ENCODE measurements at regions not wholly inside any gene's neighbourhood (a gene's known extent, or its start where the extent isn't known, plus 50 kb on each side); places are given as distances from the start of the nearest gene placed in this dataset.

DNA sequence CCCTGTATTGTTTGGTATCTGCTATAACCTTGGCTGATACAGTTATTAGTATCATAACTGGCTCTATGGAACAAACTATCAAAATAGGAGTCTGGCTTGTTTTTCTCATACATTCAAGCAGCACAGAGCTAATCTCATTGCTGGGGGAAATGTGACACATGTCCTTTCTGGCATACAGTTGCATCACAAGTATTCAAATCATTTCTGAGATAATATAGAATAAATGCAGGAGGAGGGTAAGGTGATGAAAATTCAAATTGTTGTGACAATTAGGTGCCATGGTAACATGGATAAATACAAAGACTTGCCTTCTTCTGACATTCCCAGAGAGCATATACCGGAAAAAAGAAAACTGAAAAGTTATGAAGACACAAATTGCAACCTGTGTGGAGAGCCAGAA is 2706.8 kb downstream of the ARAP2 start:
- no peak for FAIRE-seq
- Histone ChIP-seq H2BK12ac (ENCODE audit: low read depth, low read length) (no peak overlapping the region), H3K23me2 (ENCODE audit: low read depth, low read length) (no peaks in the 10 kb centered on the region), H2AK5ac (ENCODE audit: low read depth, low read length) (no peak overlapping the region), H2AFZ (ENCODE audit: low read length) (no peak overlapping the region), H3K27ac (ENCODE audit: low read depth, low read length) (no peak overlapping the region), H4K20me1 (replicated peaks in 1 of 2; ENCODE audit: control insufficient read depth in 1 of 2, insufficient read depth in 2 of 2, low read length in 2 of 2) (no peaks in the 10 kb centered on the region), H3K4me3 (ENCODE audit: extremely low read depth in 1 of 4, insufficient read depth in 2 of 4, low read depth in 3 of 4, low read length in 4 of 4) (no peak overlapping the region), H2BK20ac (ENCODE audit: low read length) (no peak overlapping the region), H3K14ac (ENCODE audit: insufficient read length) (no peak overlapping the region), H3K56ac (replicated peaks; ENCODE audit: insufficient read length, low read depth, low read length) (no peak overlapping the region), H3K23ac (ENCODE audit: insufficient read length) (no peak overlapping the region), H3K4me2 (ENCODE audit: insufficient read depth in 1 of 2, low read depth in 2 of 2, low read length in 2 of 2) (no peak overlapping the region), H4K91ac (replicated peaks; ENCODE audit: insufficient read length, low read length) (no peak overlapping the region), H3K9me3 (ENCODE audit: insufficient read depth in 2 of 2, low read depth in 1 of 2, low read length in 1 of 2) (no peaks in the 10 kb centered on the region), H2BK15ac (ENCODE audit: low read length) (no peak overlapping the region), H3K79me2 (ENCODE audit: control insufficient read depth in 1 of 2, insufficient read depth in 2 of 2, low read length in 2 of 2) (no peaks in the 10 kb centered on the region), H3K9ac (replicated peaks in 1 of 4; ENCODE audit: extremely low read depth in 1 of 4, low read depth in 3 of 4, low read length in 3 of 4) (no peak overlapping the region), H3K4me1 (replicated peaks in 1 of 4; ENCODE audit: control insufficient read depth in 3 of 4, insufficient read depth in 4 of 4, low read length in 3 of 4) (no peaks in the 10 kb centered on the region), H4K5ac (ENCODE audit: insufficient read length, low read depth, low read length) (no peak overlapping the region), H3K4ac (replicated peaks; ENCODE audit: insufficient read length, low read depth, low read length) (no peak overlapping the region), H3K27me3 (replicated peaks in 1 of 4; ENCODE audit: control insufficient read depth in 3 of 4, extremely low read depth in 1 of 4, insufficient read depth in 3 of 4, low read length in 3 of 4) (no peaks in the 10 kb centered on the region), H2BK5ac (ENCODE audit: low read depth, low read length) (no peak overlapping the region), H3K79me1 (ENCODE audit: low read depth, low read length) (no peaks in the 10 kb centered on the region), H4K8ac (ENCODE audit: extremely low read depth, insufficient read depth, low read length) (no peak overlapping the region), H3K36me3 (ENCODE audit: control insufficient read depth in 2 of 4, insufficient read depth in 4 of 4, low read length in 3 of 4) (no peaks in the 10 kb centered on the region), H3K18ac (ENCODE audit: extremely low read depth, low read length) (no peak overlapping the region), H2BK120ac (replicated peaks; ENCODE audit: low read depth, low read length) (no peak overlapping the region)
- CTCF ChIA-PET (ENCODE audit: partially characterized antibody) = no interaction called here
- no peak for TF ChIP-seq TEAD4 (IDR thresholded peaks at IDR 0.05; ENCODE audit: low read depth, low read length)
- no peak for TF ChIP-seq ATF3 (IDR thresholded peaks at IDR 0.05; ENCODE audit: insufficient read depth, low read depth, low read length)
- no peak for TF ChIP-seq RBBP5 (IDR thresholded peaks at IDR 0.05; ENCODE audit: borderline replicate concordance, low read depth, low read length)
- 93% methylated on average over 1 of the region's 1 CpG; no CpG with 5 or more reads in 1 of the 2 experiments for WGBS, 2 experiments (ENCODE audit: extremely low coverage in 1 of 2, insufficient coverage in 1 of 2, insufficient read length in 1 of 2, insufficient replicate concordance in 2 of 2, low coverage in 1 of 2, low lambda C conversion rate in 2 of 2, missing lambda C conversion rate in 1 of 2)
- POLR2A ChIA-PET (ENCODE audit: partially characterized antibody) = no interaction called here
- no peak for DNase-seq (ENCODE audit: low read depth in 1 of 2, low spot score in 2 of 2)
